GM23338 (cell line): ENCODE measurements at regions not wholly inside any gene's neighbourhood (a gene's known extent, or its start where the extent isn't known, plus 50 kb on each side); places are given as distances from the start of the nearest gene placed in this dataset.

Source experiments
- ATAC-seq: fragments of 200-7000 bp; cut with Tn5 transposase; 3 replicates; pipeline ENCODE4 v1.9.1; 2020
- DNase-seq: peaks from one replicate; pipeline ENCODE4 v3.0.0-alpha.2; 2015; ENCODE audit warnings: low spot score
- H2AFZ ChIP-seq: fragments of 200-600 bp; sonication (generic); 2 replicates; pipeline ENCODE4 v1.8.0; 2016; ENCODE audit warnings: antibody characterized with exemption, mild to moderate bottlenecking, moderate library complexity
- H3F3A ChIP-seq: fragments of 200-600 bp; sonication (generic); replicated peaks from 2 replicates; pipeline ENCODE4 v1.8.0; 2017; ENCODE audit warnings: antibody characterized with exemption, mixed run types, low read depth
- H3K27ac ChIP-seq: fragments of 200-600 bp; sonication (generic); 2 replicates; pipeline ENCODE4 v1.6.1; 2016; ENCODE audit warnings: low read depth
- H3K27me3 ChIP-seq: fragments of 200-600 bp; sonication (generic); 2 replicates; pipeline ENCODE4 v1.8.0; 2016; ENCODE audit warnings: mild to moderate bottlenecking, mixed run types, moderate library complexity; ENCODE audit not compliant: insufficient read depth
- H3K36me3 ChIP-seq: fragments of 200-600 bp; sonication (generic); 2 replicates; pipeline ENCODE4 v1.8.0; 2016; ENCODE audit warnings: mild to moderate bottlenecking; ENCODE audit not compliant: insufficient read depth
- H3K4me1 ChIP-seq: fragments of 200-600 bp; sonication (generic); 2 replicates; pipeline ENCODE4 v1.8.0; 2016; ENCODE audit warnings: mild to moderate bottlenecking, moderate library complexity; ENCODE audit not compliant: insufficient read depth
- H3K4me2 ChIP-seq: fragments of 200-600 bp; sonication (generic); 2 replicates; pipeline ENCODE4 v1.7.1; 2017; ENCODE audit warnings: mixed run types
- H3K4me3 ChIP-seq: fragments of 200-600 bp; sonication (generic); 2 replicates; pipeline ENCODE4 v1.6.1; 2016; ENCODE audit warnings: mixed run types
- H3K79me2 ChIP-seq: fragments of 200-600 bp; sonication (generic); replicated peaks from 2 replicates; pipeline ENCODE4 v1.8.0; 2017; ENCODE audit warnings: mild to moderate bottlenecking; ENCODE audit not compliant: insufficient read depth
- H3K9me2 ChIP-seq: fragments of 200-600 bp; sonication (generic); 2 replicates; pipeline ENCODE4 v1.8.0; 2017; ENCODE audit not compliant: insufficient read depth
- H4K20me1 ChIP-seq: fragments of 200-600 bp; sonication (generic); replicated peaks from 2 replicates; pipeline ENCODE4 v1.8.0; 2017; ENCODE audit warnings: mild to moderate bottlenecking; ENCODE audit not compliant: insufficient read depth
- H3K27ac Mint-ChIP-seq: 2 replicates; pipeline ENCODE4 v1.8.0; 2020; ENCODE audit warnings: inconsistent platforms, mild to moderate bottlenecking, moderate library complexity, mixed read lengths
- H3K27me3 Mint-ChIP-seq: 3 replicates; pipeline ENCODE4 v1.8.0; 2022; ENCODE audit warnings: low read depth, mild to moderate bottlenecking, moderate library complexity, mixed read lengths, inconsistent platforms; ENCODE audit not compliant: insufficient read depth, poor library complexity
- H3K36me3 Mint-ChIP-seq: 3 replicates; pipeline ENCODE4 v1.8.0; 2021; ENCODE audit warnings: low read depth, mild to moderate bottlenecking, inconsistent platforms, moderate library complexity, mixed read lengths
- H3K4me1 Mint-ChIP-seq: 3 replicates; pipeline ENCODE4 v1.8.0; 2020; ENCODE audit warnings: mild to moderate bottlenecking, inconsistent platforms, mixed read lengths
- H3K4me3 Mint-ChIP-seq: 3 replicates; pipeline ENCODE4 v1.8.0; 2021; ENCODE audit warnings: moderate library complexity, mild to moderate bottlenecking, inconsistent platforms, mixed read lengths
- H3K9me3 Mint-ChIP-seq: 3 replicates; pipeline ENCODE4 v1.8.0; 2020; ENCODE audit warnings: moderate library complexity, mild to moderate bottlenecking, inconsistent platforms, mixed read lengths
- CREB1 ChIP-seq: fragments of 250-450 bp; sonication (Bioruptor Pico); IDR thresholded peaks from 2 replicates; pipeline ENCODE4 v1.5.0; 2020; ENCODE audit warnings: low read depth, mild to moderate bottlenecking, moderate library complexity
- CTCF ChIP-seq, 2 experiments: fragments of 200-600 bp in 1 of 2; sonication (generic) in 1 of 2; conservative IDR thresholded peaks; 2 replicates each; pipeline versions ENCODE4 v1.5.1 to v1.6.1; 2016 to 2017; ENCODE audit warnings: antibody characterized with exemption in 2 of 2, low read depth in 2 of 2, mild to moderate bottlenecking in 2 of 2, moderate library complexity in 1 of 2
- ETS1 ChIP-seq: IDR thresholded peaks from 2 replicates; pipeline ENCODE4 v1.6.1; 2016; ENCODE audit warnings: antibody characterized with exemption
- EZH2 ChIP-seq: fragments of 200-600 bp; sonication (generic); IDR thresholded peaks from one replicate; pipeline ENCODE4 v1.8.0; 2017; ENCODE audit warnings: antibody characterized with exemption, mild to moderate bottlenecking, low read depth; ENCODE audit not compliant: unreplicated experiment
- EZH2phosphoT487 ChIP-seq: fragments of 200-600 bp; sonication (generic); IDR thresholded peaks from one replicate; pipeline ENCODE4 v1.8.1; 2018; ENCODE audit warnings: antibody characterized with exemption; ENCODE audit not compliant: unreplicated experiment
- JUNB ChIP-seq: IDR thresholded peaks from one replicate; pipeline ENCODE4 v1.6.1; 2016; ENCODE audit warnings: antibody characterized with exemption; ENCODE audit not compliant: unreplicated experiment
- POLR2AphosphoS5 ChIP-seq: IDR thresholded peaks from 2 replicates; pipeline ENCODE4 v1.6.1; 2016; ENCODE audit warnings: antibody characterized with exemption, low read depth
- REST ChIP-seq: IDR thresholded peaks from one replicate; pipeline ENCODE4 v1.6.1; 2018; ENCODE audit warnings: antibody characterized with exemption; ENCODE audit not compliant: unreplicated experiment
- STAT1 ChIP-seq: IDR thresholded peaks from one replicate; pipeline ENCODE4 v1.6.1; 2016; ENCODE audit warnings: antibody characterized with exemption; ENCODE audit not compliant: unreplicated experiment
- ZNF331 ChIP-seq: fragments of 250-450 bp; sonication (Bioruptor Pico); IDR thresholded peaks from 2 replicates; pipeline ENCODE4 v1.5.0; 2020; ENCODE audit warnings: low read depth, mild to moderate bottlenecking, moderate library complexity

GRCh38 chr16:48481211-48481610, 96.0 kb upstream of the SIAH1 start (continued):
- no peak for TF ChIP-seq ETS1
- no peak for TF ChIP-seq CREB1 (CRISPR knock-in tag)
- no peak for TF ChIP-seq ZNF331 (CRISPR knock-in tag)
- TF ChIP-seq STAT1, result no peak
- no peak for TF ChIP-seq EZH2
- TF ChIP-seq JUNB, result no peak
- no peak for TF ChIP-seq REST
- TF ChIP-seq POLR2AphosphoS5, result no peak
- TF ChIP-seq CTCF (conservative IDR thresholded peaks at IDR 0.05; ENCODE audit: low read depth in 2 of 2), result no peak
- no peak for TF ChIP-seq EZH2phosphoT487

- Histone ChIP-seq H2AFZ (0 out of 2 replicates have a peak overlapping the region, but pooled peaks have one; percentile 52), H3K36me3 (no peaks in the 10 kb centered on the region), H3K4me1 (peaks cover 9% of the 10 kb centered on the region; the same call in 1 of the 2 replicates), H3K9me2 (no peaks in the 10 kb centered on the region), H3K4me3 (no peak overlapping the region), H3K27me3 (no peaks in the 10 kb centered on the region), H3K79me2 (no peaks in the 10 kb centered on the region), H3K27ac (no peak overlapping the region), H3K4me2 (no peak overlapping the region), H4K20me1 (no peaks in the 10 kb centered on the region), H3F3A (no peaks in the 10 kb centered on the region)
- Mint-ChIP-seq H3K9me3 (peaks cover 22% of the 10 kb centered on the region), H3K27ac (no peak overlapping the region), H3K4me1 (peaks cover 15% of the 10 kb centered on the region; the same call in 2 of the 3 replicates), H3K36me3 (peaks cover 11% of the 10 kb centered on the region), H3K27me3 (peaks cover 3% of the 10 kb centered on the region), H3K4me3 (no peak overlapping the region)
- ATAC-seq (no peak), DNase-seq (no peak)
- TF ChIP-seq STAT1 (no peak), CTCF (conservative IDR thresholded peaks at IDR 0.05; ENCODE audit: low read depth in 2 of 2) (no peak), JUNB (no peak)
Measured at GRCh38 chr16:48479955-48480354, 94.7 kb upstream of the SIAH1 start.
